IPS DF 4.7 (cell line): ENCODE measurements at regions not wholly inside any gene's neighbourhood (a gene's known extent, or its start where the extent isn't known, plus 50 kb on each side); places are given as distances from the start of the nearest gene placed in this dataset.

Source experiments
- DNase-seq: peaks from one replicate; pipeline ENCODE4 v3.0.0-alpha.2; 2013; ENCODE audit warnings: low spot score; ENCODE audit errors: extremely low read depth

DNA sequence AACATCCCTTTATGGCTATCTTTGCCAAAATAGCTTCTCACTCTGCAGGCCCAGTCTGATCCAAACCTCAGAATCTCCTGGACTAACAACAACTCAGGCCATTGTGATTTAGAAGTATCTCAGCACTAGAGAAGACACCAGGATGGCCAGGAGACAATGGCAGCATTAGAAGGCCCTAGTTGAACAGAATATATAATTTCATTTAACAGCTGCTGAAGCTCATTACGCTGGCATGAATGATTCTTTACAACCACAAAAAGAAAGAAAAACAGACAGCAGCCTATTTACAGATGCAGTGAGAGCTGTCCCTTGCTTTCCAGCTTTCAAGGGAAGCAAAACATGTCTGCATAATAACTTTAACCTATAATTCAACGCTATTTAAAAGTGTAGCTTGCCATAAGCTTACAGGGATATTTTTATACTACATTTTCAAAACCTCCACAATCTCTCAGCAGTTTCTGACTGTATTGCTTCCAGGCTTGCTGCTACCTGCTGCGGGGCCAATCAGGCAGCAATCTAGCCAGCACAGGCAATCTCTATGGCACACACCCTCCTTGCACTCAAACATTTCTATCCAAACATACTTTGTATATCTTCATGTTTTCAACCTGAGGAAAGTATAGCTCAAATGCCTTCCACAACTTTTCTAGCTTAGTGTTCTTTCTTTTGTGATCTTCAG is 107.3 kb downstream of the OGFRL1 start:
- DNase-seq, result no peak

GRCh38 chr6:71396410-71396801 is 107.8 kb downstream of the OGFRL1 start:
- DNase-seq, result no peak

DNA sequence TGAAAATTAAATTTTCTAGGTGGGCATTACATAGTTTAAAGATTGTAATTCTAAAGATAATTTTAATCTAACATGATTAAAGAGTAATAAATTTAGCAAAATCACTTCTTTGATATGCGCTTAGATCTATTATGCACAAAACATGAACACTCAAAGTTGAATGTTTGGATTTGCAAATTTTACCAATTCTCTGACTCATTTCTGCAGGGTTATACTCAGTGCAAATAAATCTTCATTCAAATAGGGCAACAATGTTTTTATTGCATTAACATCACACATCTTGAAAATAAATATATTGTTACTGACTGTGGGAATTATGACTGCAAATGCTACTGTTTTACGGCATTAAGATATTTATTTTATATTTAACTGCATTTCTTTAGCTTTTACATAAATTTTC is 110.7 kb downstream of the OGFRL1 start:
- DNase-seq, result no peak

GRCh38 chr6:71400852-71401251 is 112.2 kb downstream of the OGFRL1 start:
- no peak for DNase-seq

- no peak for DNase-seq
Measured at GRCh38 chr6:71402096-71402495, 113.5 kb downstream of the OGFRL1 start.

- DNase-seq, result no peak
Measured at GRCh38 chr6:71403422-71404134, 115.0 kb downstream of the OGFRL1 start.

- DNase-seq, result no peak
Measured at GRCh38 chr6:71404145-71404966, 115.7 kb downstream of the OGFRL1 start.

- no peak for DNase-seq
Measured at GRCh38 chr6:71404967-71405278, 116.3 kb downstream of the OGFRL1 start.

DNA sequence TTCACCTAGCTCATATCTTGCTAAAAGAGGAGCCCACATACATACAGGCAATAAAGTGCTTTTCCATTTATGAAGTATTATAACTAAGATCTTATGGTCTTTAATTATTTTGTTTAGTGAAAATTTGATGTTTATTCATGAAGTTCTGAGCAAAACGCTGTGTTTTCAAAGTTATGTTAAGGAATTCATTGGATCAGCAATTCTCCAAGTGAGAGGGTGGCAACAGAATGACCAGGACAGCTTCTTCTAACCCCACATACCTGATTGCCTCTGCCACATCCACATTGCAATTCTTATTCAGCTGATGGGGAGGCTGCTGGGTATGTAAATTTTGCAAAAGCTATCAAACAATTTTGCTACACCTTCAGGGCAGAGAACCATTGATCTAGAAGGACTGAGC is 116.8 kb downstream of the OGFRL1 start:
- DNase-seq, result no peak

DNA sequence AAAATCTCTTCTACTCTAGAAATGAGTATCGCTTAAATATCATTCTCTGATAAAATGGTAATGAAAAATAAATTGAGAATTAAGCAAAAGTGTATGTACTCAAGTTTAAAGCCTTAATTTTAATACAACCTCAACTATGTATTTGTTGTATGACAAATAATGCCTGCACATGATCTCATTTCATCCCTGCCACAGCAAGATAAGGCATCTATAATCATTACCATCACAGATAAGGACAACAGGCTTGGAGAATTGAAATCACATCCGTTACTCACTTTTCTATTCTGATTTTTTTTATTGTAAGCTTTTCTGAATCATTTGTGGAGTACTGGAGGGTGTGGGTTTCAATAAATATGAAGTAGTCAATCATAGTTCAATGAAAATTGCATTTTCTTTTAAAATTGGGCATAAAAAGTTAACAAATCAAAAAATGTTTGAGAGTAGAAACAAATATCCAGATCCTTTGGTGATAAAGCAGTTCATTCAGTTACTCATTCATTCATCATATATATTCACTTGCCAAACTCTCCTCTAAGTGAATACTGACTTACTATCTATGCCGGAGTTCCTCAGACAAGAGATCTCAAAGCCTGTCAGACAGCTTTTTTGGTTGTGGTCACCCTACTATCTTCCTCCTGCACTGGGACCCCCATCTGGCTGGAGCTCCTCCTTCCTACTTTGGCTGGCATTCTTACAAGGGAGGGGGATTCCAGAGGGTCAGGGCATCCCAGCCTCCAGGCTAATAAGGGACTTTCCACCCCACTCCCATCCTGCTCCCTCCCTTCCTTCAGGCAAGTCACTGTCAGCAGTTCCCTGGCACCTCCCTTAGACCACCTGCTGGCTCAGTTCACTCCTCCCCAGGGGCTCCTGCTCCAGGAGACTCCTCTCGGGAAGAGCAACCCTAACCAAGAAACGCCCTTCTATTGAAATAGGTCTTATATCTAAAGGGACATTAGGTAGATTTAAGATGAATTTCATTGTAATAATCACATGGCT is 118.6 kb downstream of the OGFRL1 start:
- no peak for DNase-seq

- no peak for DNase-seq
Measured at GRCh38 chr6:71408787-71409723, 120.4 kb downstream of the OGFRL1 start.

DNA sequence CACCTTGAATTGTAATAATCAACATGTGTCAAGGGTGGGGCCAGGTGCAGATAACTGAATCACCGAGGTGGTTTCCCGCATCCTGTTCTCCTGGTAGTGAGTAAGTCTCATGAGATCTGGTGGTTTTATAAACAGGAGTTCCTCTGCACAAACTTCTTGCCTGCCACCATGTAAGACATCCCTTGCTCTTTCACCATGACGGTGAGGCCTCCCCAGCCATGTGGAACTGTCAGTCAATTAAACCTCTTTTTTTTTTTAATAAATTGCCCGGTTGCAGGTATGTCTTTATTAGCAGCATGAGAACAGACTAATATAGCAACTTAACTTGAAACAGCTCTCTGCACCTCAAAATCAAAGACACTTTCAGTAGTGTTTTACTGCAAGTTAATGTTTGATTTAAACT is 121.6 kb downstream of the OGFRL1 start:
- DNase-seq, result no peak

- no peak for DNase-seq
Measured at GRCh38 chr6:71410681-71411080, 122.1 kb downstream of the OGFRL1 start.

DNA sequence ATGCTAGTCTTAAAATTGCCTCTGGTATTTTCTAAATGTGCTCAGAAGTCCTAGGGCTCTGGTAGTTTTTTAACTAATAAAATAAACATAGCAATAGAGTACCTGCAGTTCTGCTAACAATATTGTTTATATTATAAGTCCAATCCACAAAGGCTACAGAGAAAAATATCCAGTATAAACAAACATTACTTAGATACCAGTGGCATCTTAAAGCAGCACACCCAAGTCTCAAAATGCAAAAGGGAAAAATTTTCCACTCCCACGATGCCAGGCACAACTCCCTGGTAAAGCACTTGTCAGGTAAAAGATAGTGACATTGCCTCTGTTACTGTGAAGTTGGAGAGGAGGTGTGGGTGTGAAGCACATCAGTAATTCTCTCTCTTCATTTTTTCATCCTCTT is 123.3 kb downstream of the OGFRL1 start:
- no peak for DNase-seq

- DNase-seq, result no peak
Measured at GRCh38 chr6:71412559-71413140, 124.0 kb downstream of the OGFRL1 start.

GRCh38 chr6:71414486-71414885 is 125.9 kb downstream of the OGFRL1 start:
- DNase-seq, result no peak

GRCh38 chr6:71419217-71420094 is 130.8 kb downstream of the OGFRL1 start:
- no peak for DNase-seq

GRCh38 chr6:71420095-71420692 is 131.6 kb downstream of the OGFRL1 start:
- no peak for DNase-seq
